CD4-positive, alpha-beta T cell treated with Interferon gamma for 1 hour (primary cell): ENCODE measurements at regions not wholly inside any gene's neighbourhood (a gene's known extent, or its start where the extent isn't known, plus 50 kb on each side); places are given as distances from the start of the nearest gene placed in this dataset.

ENCODE experiments used
- DNase-seq: peaks from one replicate; pipeline ENCODE4 v3.0.0-alpha.2; 2020

DNA sequence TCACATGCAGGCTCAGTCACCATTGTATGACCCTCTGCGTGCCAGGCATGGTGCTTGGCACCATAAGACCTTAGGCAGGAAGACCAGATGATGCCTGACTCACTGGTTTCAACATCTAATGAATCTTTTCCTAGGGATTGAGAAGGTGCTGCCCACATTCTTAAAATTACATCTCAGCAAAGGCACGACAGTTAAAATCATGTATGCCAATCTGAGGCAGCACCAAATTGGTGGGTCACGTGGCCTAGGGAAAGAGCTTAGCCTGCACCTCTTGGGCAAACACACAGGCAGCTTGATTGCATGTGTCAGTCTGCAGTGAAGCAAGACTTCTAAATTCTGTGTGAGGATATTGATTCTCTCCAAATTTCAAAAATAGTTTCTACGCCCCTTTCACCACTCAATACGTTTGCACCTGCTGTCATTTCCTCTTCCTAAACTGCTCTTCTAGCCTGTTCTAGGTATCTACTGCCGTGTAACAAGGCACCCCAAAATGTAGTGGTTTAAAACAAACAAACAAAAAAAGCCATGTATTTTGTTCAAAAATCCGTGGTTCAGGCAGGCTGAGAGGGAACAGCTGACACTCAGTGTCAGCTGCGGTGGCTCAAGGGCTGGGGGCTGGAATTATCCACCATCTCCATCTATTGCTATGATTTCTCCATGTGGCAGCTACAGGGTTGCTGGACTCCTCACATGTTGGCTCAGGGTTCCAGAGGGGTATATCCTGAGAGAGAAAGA, 160.2 kb upstream of the FGGY start:
- DNase-seq = no peak

DNA sequence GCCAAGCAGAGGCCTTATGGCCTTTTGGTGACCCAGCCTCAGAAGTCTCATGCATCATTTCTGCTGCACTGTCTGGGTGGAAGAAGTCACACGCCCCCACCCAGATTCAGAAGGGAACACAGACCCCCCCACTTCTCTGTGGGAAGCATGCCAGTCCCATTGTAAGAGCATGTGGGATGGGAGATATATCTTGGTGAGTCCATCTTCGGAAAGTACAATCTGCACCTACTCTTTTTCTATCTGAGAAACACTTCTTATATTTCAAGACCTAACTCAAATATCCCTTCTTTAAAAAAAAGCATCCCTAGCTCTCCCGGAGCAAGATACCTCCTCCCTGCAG, 159.6 kb upstream of the FGGY start:
- no peak for DNase-seq

DNA sequence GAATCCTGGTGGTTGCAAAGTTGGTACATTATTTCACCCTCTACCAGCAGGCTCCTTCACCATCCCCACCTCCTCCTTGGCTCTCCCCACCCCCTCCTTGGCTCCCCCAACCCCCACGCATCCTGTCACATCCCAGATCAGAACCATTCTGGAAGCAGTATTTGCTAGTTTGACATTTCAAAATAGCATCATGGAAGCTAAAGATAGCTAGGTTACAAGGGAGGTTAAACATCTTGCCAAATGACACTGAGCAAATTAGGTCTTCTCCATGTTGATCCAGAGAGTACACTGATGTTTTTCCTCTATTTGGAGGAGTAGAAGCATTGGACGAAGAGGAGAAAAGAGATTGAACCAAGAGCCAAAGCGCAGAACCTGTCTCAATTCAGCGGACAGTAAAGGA, 158.9 kb upstream of the FGGY start:
- no peak for DNase-seq

DNA sequence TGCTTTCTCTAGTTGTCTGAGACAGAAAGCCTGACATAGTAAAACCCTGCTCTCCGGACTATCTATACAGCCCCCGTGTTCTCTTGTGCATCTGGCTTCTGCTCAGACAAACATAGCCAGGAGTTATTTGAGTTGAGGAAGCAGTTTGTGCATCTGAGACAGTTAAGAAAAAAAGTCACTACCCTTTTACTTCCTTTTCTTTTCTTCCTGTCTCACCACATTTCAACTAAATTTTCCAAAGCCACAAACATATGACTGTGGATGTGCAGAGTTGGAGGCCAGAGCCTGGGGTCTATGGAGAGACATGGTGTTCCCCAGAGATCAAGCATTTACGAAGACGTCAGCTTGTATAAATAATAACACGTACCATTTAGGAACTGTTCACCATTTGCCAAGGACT, 158.5 kb upstream of the FGGY start:
- no peak for DNase-seq

DNA sequence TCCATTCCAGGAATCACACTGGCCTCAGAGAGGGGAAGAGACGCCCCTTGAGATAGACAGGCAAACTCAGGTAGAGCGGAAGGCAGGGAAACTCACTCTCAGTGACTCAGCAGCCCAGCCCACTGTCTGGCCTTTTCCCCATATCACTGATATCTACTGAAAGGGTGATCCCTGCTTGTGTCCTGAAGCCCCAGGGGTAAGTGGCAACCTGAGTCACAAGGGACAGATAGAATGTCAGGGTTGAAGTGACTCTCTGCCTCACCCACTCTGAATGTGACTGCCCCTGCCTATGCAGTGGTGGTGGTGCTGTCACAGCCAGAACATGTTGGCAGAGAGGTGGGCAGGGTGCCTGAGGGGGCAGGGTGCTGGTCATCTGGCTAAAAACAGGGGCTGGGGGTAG, 157.5 kb upstream of the FGGY start:
- DNase-seq = no peak

DNA sequence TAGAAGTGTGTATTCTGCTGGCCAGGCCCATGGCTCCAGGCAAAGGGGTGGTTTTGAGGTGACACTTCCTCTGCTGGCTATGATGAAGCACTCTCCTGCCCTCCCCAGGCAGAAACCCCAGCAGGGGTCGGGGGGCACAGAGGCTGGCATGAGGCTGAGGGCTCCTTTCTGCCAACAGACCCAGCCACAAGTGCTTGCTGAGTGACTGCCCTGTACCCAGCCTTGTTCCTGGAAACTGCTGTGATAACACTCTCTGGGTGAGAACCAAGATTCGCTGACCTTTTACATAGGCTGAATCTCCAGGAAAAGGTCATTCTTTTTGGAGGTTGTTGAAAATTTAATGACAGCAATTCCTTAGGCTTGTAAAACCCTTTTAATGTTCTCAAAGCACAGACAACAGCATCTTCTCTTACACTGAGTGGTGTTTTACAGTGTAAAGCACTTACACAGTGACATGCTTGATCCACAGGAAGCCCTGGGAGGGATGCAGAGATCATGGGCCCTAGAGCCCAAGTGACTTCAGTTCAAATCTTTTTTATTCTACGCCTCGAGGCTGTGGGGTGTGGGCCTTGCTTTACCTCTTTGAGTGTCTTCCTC, 155.5 kb upstream of the FGGY start:
- no peak for DNase-seq

DNA sequence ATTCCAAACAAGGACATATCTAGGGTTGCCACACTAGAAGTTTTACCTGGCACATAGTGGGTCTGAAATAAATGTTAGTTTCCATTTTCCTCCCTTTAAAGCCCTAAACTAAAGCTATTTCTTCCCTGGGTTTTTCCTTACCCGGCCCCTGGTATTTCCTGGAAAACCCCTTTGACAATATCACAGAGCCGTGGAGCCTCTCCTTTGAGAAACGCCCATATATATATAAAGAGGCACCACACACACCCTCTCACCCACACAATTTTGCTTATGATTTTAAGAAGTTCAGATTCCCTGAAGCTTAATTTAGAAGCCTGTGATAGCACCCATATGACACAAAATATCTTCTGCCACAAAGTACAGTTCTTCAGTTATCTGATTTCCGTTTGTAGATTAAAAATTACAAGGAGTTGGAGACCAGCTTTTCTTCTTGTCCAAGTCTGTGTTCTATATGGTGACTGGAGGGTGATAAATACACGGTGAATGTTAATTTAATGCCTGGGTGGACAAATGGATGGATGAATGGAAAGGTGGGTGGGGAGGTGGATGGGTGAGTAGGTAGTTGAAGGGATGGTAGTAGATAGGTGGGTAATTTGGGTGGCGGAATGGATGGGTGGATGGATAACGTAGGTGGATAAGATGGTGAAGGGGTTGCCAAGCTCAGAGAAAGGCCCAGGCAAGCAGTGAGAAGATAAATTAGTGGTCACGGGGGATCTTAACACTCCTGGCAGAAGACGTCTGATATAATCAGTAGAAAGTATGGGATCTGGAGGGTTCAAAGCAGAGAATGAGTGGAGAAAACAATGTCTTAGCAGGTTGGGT, 154.4 kb upstream of the FGGY start:
- DNase-seq = no peak

DNA sequence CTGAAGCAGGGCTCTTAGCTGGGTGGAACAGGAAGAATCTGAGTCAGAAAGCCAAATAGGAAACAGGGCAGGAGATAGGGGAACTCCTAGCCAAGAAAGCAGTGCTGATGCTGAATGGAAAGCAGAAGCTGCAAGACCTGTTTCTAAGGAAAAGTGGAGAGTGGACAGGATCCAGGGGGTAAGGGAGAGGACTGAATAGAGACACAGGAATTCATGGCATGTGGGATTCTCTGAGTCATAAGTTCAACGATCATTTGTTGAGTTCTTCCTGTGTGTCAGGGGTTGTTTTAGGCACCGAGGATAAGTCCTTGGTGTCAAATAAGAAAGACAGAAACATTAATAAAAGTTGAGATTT, 153.8 kb upstream of the FGGY start:
- no peak for DNase-seq

DNA sequence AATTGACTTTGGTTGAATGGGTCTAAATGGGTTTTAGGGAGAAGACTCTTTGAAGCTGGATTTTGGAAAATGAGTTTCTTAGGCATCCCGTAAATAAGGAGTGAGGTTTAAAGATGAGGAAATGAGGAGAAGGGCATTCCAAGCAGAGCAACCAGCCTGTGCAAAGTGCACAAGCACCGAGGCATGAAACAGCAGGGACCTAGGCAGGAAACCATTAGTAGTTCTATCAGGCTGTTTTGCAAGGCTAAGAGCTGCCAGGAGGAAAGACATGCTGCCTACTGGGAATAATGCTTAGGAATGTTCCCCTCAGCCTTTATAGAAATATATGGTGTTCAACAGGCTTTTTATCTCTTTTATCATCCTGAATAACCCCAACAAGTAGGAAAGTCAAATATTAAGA, 153.1 kb upstream of the FGGY start:
- no peak for DNase-seq

DNA sequence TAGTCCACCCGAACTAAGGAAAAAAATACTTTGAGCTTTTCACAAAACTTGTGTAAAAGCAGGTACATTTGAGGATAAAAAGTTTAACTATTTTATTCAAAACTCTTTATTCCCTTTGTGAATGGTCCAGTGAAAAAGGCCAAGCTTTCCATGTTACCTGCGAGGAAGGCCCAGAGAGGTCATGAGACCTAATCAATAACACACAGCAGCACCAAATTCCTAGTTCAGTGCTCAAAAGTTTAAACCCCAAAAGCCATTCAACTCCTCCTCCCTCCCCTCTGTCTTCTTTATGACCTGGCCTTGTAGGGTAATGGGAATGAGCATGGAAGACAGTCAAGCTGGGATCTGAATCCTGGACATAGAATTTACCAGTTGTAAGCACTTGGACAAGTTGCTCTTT, 151.9 kb upstream of the FGGY start:
- no peak for DNase-seq

DNA sequence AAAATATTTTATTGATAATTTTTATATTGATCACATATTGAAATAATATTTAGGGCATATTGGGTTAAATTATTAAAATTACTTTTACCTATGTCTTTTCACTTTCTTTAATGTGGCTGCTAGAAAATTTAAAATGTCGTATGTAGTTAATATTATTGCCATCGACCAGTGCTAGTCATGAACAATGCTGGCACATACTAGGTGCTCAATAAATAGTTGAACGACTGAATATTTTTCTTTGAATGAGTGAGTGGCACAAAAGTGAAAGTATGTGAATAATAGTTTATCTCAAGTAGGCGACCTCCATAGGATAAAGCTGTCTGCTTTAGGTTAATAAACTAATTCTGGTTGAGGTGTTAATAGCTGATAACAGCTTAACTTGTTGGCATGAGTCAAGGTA, 150.8 kb upstream of the FGGY start:
- no peak for DNase-seq

DNA sequence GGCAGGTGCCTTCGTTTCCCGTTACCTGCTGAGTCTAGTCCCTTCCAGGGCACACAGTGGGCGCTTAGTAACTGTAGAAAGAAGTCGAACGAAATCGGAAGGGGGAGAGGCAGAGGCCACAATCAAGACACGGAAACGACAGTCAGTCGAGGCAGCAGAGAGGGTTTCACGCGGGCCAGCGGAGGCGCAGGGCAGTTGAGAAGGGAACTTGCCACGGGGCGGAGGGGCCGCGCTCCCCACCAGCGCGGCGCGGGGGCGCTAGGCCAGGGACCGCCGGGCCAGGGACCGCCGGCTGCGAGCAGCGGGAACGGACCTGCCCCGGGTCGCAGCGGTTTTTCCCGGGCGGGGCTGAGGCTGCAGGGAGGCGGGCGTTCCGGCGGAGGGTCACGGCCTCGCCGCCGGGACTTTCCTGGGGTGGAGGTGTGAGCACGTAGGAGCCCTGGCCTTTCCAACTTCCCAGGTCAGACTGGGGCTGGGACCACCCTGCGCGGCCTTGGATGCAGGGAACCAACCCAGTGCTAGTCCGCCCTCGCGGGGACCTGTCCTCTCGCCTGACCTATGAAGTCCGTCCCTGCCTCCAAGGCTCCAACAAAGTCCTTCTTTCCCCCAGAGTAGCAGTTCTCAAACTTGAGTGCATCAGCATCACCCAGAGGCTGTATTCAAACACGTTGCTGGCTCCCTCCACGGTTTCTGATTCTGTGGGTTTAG, 150.1 kb upstream of the FGGY start:
- DNase-seq = peak; percentile 45

DNA sequence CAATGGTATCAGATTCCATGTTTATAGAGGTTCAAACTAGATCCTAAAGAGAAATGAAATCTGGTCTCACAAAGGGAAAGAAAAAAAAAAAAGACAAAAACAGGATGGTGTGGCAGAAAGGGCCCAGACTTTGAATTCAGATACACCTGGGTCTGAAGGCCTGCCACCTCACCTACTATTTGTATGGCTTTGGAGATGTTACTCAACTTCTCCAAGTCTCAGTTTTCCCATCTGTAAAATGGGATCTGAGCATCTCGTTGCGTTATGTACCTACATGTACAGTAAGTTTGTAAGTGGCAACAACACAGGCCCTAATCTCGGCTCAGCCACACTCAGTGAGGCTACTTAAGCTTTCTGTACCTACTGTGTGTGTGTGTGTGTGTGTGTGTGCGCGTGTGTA, 147.5 kb upstream of the FGGY start:
- DNase-seq = no peak

DNA sequence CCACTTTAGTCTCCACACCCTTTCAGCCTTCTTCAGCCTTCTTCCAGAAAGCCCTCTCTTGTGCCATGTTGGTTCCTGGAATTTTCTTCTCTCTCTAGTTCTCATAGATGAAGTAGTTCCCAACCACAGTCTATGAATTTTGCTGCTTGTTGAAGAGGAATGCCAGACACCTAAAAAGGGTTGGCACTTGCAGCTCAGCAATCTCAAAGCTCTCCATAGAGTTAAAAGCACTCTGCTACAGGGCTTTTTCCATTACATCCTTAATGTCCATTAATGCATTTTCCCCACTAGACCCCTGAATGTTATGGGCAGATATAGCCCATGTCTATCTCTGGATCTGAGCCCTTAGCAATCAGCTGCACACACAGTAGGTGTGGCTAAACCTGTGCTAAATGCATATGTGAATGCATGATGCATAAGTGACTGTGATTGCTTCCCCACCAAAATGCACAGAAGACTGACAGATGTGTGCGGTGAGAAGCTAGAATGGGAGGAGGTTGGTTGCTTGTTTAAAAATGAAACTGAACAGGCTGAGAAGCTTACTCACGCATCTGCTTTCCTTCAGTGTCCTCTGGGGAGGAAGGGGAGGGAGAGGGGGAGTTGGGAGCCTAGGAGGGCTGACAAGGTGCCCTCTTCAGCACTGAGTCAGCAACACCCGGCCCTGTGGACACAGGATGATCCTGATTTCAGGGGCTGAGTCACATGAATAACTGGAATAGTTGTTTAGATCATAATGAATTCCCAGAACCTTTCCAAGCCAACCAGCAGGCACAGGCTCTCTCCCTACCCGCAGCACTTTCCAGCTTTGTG, 146.1 kb upstream of the FGGY start:
- no peak for DNase-seq

DNA sequence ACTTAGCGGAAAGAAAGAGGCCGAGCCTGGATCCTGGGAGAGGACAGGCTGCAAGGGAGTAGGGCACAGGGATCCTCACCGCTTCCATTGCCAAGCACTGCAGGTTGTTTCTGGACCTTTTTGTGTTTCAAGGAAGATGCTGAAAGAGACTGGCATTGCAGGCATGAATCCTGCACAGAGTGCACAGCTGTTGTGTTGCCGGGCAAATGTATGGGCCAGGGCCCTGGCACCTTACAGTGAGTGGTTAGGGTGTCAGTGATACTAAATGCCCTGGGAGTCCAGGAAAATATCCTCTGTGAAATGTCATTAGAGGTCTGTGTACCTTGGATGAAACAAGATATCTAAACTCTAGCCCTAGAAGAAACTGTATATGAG, 145.5 kb upstream of the FGGY start:
- no peak for DNase-seq

DNA sequence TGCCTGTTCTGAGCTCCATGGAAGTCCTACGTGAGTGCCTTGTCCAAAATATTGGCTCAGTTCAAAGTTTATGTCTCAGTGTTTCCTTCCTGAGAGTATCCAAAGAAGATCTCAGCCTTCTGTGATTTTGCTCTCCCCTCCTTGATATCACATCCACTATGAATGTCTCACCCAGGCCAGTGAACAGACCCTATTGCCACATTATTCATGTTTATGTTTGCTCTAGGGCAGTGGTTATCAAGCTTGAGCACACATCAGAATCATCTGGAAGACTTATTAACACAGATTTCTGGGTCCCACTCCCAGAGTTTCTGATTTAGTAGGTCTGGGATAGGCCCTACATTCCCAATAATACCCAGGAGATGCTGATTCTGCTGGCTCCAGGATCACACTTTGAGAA, 145.0 kb upstream of the FGGY start:
- DNase-seq = no peak

DNA sequence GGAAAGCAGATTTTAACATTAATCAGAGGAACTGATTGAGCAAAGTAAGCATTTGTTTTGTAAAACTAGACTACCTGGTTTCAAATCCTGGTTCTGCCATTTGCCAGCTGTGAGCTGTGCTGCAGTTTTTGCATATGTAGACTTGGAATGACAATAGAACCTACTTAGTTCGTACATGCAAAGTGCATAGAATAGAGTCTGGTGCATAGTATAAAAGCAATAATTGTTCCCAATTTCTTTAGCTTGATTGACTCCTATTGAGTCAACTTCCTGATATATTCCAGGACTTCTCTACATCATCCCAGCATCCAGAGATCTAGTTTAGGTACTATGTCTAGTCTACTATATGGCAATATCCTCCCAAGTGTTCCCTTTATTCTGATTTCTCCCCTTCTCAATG, 144.4 kb upstream of the FGGY start:
- DNase-seq = no peak

DNA sequence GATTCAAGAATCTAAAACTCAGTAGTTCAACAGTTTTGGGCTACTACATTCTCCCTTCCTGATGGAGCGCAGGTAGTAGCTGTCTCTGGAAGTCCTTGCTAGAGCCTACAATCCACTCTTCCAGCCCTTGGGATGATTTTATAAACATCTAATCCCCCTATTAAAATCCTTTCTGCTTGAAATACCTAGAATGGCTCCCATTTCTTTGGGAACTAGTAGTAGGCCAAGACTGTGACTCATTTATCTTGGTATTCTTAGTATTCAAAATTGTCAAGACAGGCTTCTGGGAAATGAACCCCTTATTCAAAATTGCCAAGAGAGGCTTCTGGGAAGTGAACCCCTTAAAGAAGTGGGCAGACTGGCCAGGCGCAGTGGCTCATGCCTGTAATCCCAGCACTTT, 142.5 kb upstream of the FGGY start:
- no peak for DNase-seq

DNA sequence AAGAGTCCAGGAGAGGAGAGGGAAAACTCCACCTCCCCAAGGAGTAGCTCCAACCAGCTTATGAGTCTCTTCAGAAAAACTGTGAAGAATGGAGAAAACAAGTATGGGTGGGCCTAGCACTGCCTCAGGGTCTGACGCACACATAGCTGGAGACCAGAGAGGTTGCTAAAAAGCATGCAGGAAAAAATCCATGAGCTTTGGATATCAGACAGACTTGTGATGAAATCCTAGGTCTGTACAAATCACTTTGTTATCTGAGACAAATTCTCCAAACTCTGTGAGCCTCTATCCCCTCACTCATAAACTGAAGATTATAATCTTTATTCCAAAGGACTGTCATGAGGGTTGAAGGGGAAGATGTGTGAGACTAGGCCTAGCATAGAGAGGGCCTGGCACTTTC, 141.5 kb upstream of the FGGY start:
- no peak for DNase-seq

DNA sequence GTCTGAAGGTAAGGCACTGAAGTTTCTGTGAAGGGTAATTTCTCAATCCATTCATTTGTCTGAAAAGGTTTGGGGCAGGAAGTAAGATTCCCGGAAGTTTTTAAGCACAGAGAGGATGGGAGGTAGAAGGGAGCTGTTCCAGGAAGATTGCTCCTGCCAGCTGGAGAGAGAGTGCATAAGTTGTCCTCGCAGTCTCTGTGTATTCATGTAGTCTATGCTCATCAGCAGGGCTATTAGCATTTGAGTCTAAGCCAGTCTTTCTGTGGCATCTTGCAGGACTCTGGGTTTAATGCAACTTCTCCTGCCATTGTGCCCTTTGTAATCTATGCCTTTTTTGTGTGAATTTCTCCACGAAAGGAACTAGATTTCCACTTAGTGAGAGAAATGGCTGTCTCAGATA, 140.8 kb upstream of the FGGY start:
- DNase-seq = no peak

DNA sequence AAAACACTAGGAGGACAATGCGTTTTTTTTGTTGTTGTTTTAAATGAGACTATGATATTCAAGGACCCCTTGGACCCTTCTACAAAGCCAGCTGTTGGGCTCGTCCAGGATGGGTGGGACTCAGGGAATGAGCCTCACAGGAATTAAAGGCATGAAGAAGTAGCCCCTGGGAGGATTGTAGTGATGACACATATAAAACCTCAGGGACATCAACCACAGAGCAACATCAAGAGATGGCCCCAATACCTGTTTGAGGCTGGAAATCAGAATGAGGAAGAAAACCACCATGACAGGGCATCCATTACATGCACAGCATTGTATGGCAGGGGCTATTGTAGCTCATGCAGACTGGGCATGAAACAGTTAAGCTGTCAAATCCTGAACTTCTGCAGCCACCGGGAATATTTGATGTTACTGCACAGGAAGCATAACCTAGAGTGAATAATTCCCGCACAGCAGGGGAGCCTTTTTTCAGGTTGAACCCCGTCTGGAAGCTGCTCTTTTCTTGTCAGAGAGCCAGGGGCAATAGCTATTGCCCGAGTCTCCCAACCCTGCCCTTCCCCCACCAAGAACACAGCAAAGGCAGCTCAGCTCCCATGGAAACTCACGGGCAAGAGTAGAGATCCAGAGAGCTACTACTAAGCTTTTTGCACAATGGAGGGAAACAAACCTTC, 140.2 kb upstream of the FGGY start:
- DNase-seq = no peak

DNA sequence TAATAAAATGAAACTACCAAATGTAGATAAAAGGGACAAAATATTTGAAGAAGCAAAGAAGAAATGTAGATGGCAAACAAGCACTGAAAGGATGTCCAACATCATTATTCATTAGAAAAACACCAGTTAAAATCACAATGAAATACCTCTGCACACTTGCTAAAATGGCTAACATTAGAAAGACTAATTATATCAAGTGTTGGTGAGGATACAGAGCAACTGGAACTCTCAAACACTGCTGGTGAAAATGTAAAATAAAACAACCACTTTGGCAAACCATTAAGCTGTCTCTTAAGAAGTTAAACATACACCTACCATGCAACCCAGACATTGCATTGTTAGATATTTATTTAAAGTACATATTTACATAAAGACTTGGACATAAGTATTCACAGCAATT, 138.6 kb upstream of the FGGY start:
- DNase-seq = no peak
